CD4-positive, alpha-beta T cell (primary cell): ENCODE measurements at regions not wholly inside any gene's neighbourhood (a gene's known extent, or its start where the extent isn't known, plus 50 kb on each side); places are given as distances from the start of the nearest gene placed in this dataset.
"Not testable (repeated sequence)": the region's sequence is repeated elsewhere in the genome, so short reads cannot be mapped to it uniquely, and the experiment has no call there.

ENCODE experiments used
- ATAC-seq: fragments of 200-7000 bp; cut with Tn5 transposase; one replicate; pipeline ENCODE4 v1.10.0; 2022; ENCODE audit warnings: mild to moderate bottlenecking; ENCODE audit not compliant: poor library complexity
- CTCF ChIA-PET: fragments of 350-600 bp; sonication (Branson Sonifier 250); formaldehyde crosslinking; loops from one replicate; lab custom pipeline; 2021; ENCODE audit warnings: antibody characterized with exemption, inconsistent platforms; lab: Charles Lee
- POLR2A ChIA-PET: fragments of 350-600 bp; sonication (Branson Sonifier 250); formaldehyde crosslinking; loops from one replicate; lab custom pipeline; 2021; ENCODE audit warnings: antibody characterized with exemption, inconsistent platforms; lab: Charles Lee
- DNase-seq, 14 experiments: peaks; one replicate each; pipeline ENCODE4 v3.0.0-alpha.2; 2013 to 2020; ENCODE audit warnings: mixed read lengths in 2 of 14
- H3K27ac ChIP-seq, 2 donors: one replicate each; pipeline versions ENCODE4 v1.5.1 to v1.7.0; 2013; ENCODE audit warnings: low read length in 2 of 2, low read depth in 1 of 2, mild to moderate bottlenecking in 1 of 2
- H3K27me3 ChIP-seq, 2 experiments: 1 replicate in 1 of 2; 2 replicates in 1 of 2; pipeline versions ENCODE4 v1.6.1 to v1.7.0; 2013; ENCODE audit warnings: low read length in 2 of 2, control low read depth in 1 of 2, mild to moderate bottlenecking in 1 of 2, moderate library complexity in 1 of 2; ENCODE audit not compliant: insufficient read depth in 2 of 2, control insufficient read depth in 1 of 2
- H3K36me3 ChIP-seq: one replicate; pipeline ENCODE4 v1.6.1; 2013; ENCODE audit warnings: low read length, control low read depth; ENCODE audit not compliant: insufficient read depth
- H3K4me1 ChIP-seq: one replicate; pipeline ENCODE4 v1.6.1; 2013; ENCODE audit warnings: low read length, control low read depth; ENCODE audit not compliant: insufficient read depth
- H3K4me3 ChIP-seq: one replicate; pipeline ENCODE4 v1.5.1; 2013; ENCODE audit warnings: mild to moderate bottlenecking, low read length, moderate library complexity
- H3K9me3 ChIP-seq, 2 experiments: 1 replicate in 1 of 2; 2 replicates in 1 of 2; pipeline versions ENCODE4 v1.6.1 to v1.7.0; 2013; ENCODE audit warnings: low read length in 2 of 2, mild to moderate bottlenecking in 2 of 2, control low read depth in 1 of 2, moderate library complexity in 1 of 2; ENCODE audit not compliant: control insufficient read depth in 1 of 2, insufficient read depth in 1 of 2
- H3K27ac Mint-ChIP-seq: one replicate; pipeline ENCODE4 v1.8.0; 2020; ENCODE audit warnings: mixed read lengths
- H3K27me3 Mint-ChIP-seq: one replicate; pipeline ENCODE4 v1.8.0; 2021; ENCODE audit warnings: mixed read lengths
- H3K36me3 Mint-ChIP-seq: one replicate; pipeline ENCODE4 v1.8.0; 2021; ENCODE audit warnings: low read depth, mixed read lengths
- H3K4me1 Mint-ChIP-seq: one replicate; pipeline ENCODE4 v1.8.0; 2021; ENCODE audit warnings: low read depth, mixed read lengths
- H3K4me3 Mint-ChIP-seq: one replicate; pipeline ENCODE4 v1.8.0; 2020; ENCODE audit warnings: mild to moderate bottlenecking, mixed read lengths
- H3K9me3 Mint-ChIP-seq: one replicate; pipeline ENCODE4 v1.8.0; 2020; ENCODE audit warnings: mixed read lengths
- intact Hi-C, 2 experiments: fragments of 100-400 bp; cut with DNase I in 1 of 2; cut with micrococcal nuclease in 1 of 2; formaldehyde crosslinking; loops; one replicate each; pipeline versions ENCODE4 v1.15.1 to v1.9.0; 2023 to 2025; cut with DNase I, micrococcal nuclease

- H3K4me1 Mint-ChIP-seq, H3K27ac ChIP-seq, H3K4me3 Mint-ChIP-seq, ATAC-seq, H3K27me3 ChIP-seq, H3K27ac Mint-ChIP-seq, H3K27me3 Mint-ChIP-seq, CTCF ChIA-PET, H3K9me3 ChIP-seq, H3K9me3 Mint-ChIP-seq, H3K36me3 Mint-ChIP-seq, POLR2A ChIA-PET, intact Hi-C loops, H3K36me3 ChIP-seq, H3K4me1 ChIP-seq, DNase-seq, H3K4me3 ChIP-seq: not testable (repeated sequence)
Observed at GRCh38 chr16:29278097-29278871, 128.2 kb downstream of the NPIPB11 start.

- H3K27ac Mint-ChIP-seq, H3K9me3 Mint-ChIP-seq, H3K4me3 Mint-ChIP-seq, intact Hi-C loops, H3K36me3 ChIP-seq, H3K36me3 Mint-ChIP-seq, H3K4me3 ChIP-seq, H3K27me3 Mint-ChIP-seq, H3K4me1 Mint-ChIP-seq, POLR2A ChIA-PET, H3K9me3 ChIP-seq, ATAC-seq, H3K4me1 ChIP-seq, DNase-seq, H3K27ac ChIP-seq, H3K27me3 ChIP-seq, CTCF ChIA-PET: not testable (repeated sequence)
Observed at GRCh38 chr16:29276446-29276845, 130.1 kb downstream of the NPIPB11 start.

GRCh38 chr16:29274055-29275035, 132.2 kb downstream of the NPIPB11 start:
- CTCF ChIA-PET, H3K9me3 Mint-ChIP-seq, H3K4me3 Mint-ChIP-seq, H3K27ac ChIP-seq, DNase-seq, H3K4me3 ChIP-seq, H3K36me3 Mint-ChIP-seq, ATAC-seq, H3K9me3 ChIP-seq, POLR2A ChIA-PET, H3K4me1 ChIP-seq, H3K27me3 ChIP-seq, intact Hi-C loops, H3K4me1 Mint-ChIP-seq, H3K27me3 Mint-ChIP-seq, H3K27ac Mint-ChIP-seq, H3K36me3 ChIP-seq: not testable (repeated sequence)

- H3K27me3 ChIP-seq, H3K27ac ChIP-seq, POLR2A ChIA-PET, H3K9me3 Mint-ChIP-seq, H3K36me3 Mint-ChIP-seq, ATAC-seq, H3K27me3 Mint-ChIP-seq, intact Hi-C loops, H3K9me3 ChIP-seq, H3K36me3 ChIP-seq, H3K4me1 Mint-ChIP-seq, CTCF ChIA-PET, H3K4me3 ChIP-seq, H3K4me1 ChIP-seq, H3K4me3 Mint-ChIP-seq, H3K27ac Mint-ChIP-seq: not testable (repeated sequence)
- peak in 2 of 14 experiments; percentile 29 to 44 for DNase-seq
Observed at GRCh38 chr16:29273298-29274054, 133.0 kb downstream of the NPIPB11 start.

GRCh38 chr16:29271721-29272675, 134.5 kb downstream of the NPIPB11 start:
- H3K4me1 ChIP-seq, H3K27ac ChIP-seq, H3K4me1 Mint-ChIP-seq, ATAC-seq, H3K4me3 ChIP-seq, POLR2A ChIA-PET, H3K36me3 Mint-ChIP-seq, intact Hi-C loops, H3K9me3 ChIP-seq, H3K4me3 Mint-ChIP-seq, H3K9me3 Mint-ChIP-seq, H3K27me3 ChIP-seq, H3K36me3 ChIP-seq, H3K27ac Mint-ChIP-seq, CTCF ChIA-PET, H3K27me3 Mint-ChIP-seq: not testable (repeated sequence)
- peak in 1 of 14 experiments; percentile 11 for DNase-seq

GRCh38 chr16:29270923-29271322, 135.6 kb downstream of the NPIPB11 start:
- H3K36me3 Mint-ChIP-seq, H3K4me3 Mint-ChIP-seq, CTCF ChIA-PET, ATAC-seq, POLR2A ChIA-PET, H3K27ac ChIP-seq, DNase-seq, H3K27ac Mint-ChIP-seq, H3K9me3 Mint-ChIP-seq, H3K4me1 Mint-ChIP-seq, intact Hi-C loops, H3K4me1 ChIP-seq, H3K27me3 Mint-ChIP-seq, H3K9me3 ChIP-seq, H3K4me3 ChIP-seq, H3K36me3 ChIP-seq, H3K27me3 ChIP-seq: not testable (repeated sequence)
